ENCODE measurements at regions not wholly inside any gene's neighbourhood (a gene's known extent, or its start where the extent isn't known, plus 50 kb on each side); places are given as distances from the start of the nearest gene placed in this dataset.

DNA sequence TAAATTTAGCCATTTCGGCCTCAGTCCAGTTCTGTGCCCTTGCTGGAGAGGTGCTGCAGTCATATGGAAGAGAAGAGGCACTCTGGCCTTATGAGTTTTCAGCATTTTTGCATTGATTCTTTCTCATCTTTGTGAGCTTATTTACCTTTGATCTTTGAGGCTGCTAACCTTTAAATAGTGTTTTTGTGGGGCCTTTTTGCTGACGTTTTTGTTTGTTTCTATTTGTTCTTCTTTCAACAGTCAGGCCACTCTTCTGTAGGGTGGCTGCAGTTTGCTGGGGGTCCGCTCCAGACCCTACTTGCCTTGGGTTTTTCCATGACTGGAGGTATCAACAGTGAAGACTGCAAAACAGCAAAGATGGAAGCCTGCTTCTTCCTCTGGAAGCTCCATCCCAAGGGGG is 1951.7 kb upstream of the LRRTM1 start:
- TF ChIP-seq, protein P1, sequence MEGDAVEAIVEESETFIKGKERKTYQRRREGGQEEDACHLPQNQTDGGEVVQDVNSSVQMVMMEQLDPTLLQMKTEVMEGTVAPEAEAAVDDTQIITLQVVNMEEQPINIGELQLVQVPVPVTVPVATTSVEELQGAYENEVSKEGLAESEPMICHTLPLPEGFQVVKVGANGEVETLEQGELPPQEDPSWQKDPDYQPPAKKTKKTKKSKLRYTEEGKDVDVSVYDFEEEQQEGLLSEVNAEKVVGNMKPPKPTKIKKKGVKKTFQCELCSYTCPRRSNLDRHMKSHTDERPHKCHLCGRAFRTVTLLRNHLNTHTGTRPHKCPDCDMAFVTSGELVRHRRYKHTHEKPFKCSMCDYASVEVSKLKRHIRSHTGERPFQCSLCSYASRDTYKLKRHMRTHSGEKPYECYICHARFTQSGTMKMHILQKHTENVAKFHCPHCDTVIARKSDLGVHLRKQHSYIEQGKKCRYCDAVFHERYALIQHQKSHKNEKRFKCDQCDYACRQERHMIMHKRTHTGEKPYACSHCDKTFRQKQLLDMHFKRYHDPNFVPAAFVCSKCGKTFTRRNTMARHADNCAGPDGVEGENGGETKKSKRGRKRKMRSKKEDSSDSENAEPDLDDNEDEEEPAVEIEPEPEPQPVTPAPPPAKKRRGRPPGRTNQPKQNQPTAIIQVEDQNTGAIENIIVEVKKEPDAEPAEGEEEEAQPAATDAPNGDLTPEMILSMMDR (IDR thresholded peaks at IDR 0.05), result no peak
- no peak for TF ChIP-seq POLR2AphosphoS5 (IDR thresholded peaks at IDR 0.05)
- TF ChIP-seq POLR2A (IDR thresholded peaks at IDR 0.05), result no peak
- TF ChIP-seq EP300 (IDR thresholded peaks at IDR 0.05), result no peak

Data from upper lobe of left lung (tissue), 4 donors.